ENCODE measurements at regions not wholly inside any gene's neighbourhood (a gene's known extent, or its start where the extent isn't known, plus 50 kb on each side); places are given as distances from the start of the nearest gene placed in this dataset.

DNA sequence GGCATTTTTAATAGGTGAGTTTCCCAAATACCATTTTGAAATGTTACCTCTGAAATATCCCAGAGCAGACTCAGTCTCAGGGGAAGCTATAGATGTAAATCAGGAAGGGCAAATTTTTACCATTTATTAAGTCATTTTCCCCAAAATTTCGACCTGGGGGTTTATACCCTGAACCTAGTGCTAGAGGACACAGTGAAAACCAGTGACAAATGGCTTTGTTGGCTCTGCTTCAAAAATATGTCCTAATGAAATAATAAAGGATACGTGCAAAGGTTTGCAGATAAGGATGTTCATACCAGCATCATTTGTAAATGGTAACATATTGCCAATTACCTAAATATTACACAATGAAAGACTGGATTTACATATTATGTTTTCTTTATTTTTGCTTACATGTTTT is 546.7 kb upstream of the ADAMTS9 start:
- DNase-seq (ENCODE audit: extremely low read depth, low read depth): no peak

- no peak for DNase-seq (ENCODE audit: extremely low read depth, low read depth)
Measured at GRCh38 chr3:65233561-65233960, 545.8 kb upstream of the ADAMTS9 start.

GRCh38 chr3:65231544-65231943 is 543.7 kb upstream of the ADAMTS9 start:
- no peak for DNase-seq (ENCODE audit: extremely low read depth, low read depth)

DNA sequence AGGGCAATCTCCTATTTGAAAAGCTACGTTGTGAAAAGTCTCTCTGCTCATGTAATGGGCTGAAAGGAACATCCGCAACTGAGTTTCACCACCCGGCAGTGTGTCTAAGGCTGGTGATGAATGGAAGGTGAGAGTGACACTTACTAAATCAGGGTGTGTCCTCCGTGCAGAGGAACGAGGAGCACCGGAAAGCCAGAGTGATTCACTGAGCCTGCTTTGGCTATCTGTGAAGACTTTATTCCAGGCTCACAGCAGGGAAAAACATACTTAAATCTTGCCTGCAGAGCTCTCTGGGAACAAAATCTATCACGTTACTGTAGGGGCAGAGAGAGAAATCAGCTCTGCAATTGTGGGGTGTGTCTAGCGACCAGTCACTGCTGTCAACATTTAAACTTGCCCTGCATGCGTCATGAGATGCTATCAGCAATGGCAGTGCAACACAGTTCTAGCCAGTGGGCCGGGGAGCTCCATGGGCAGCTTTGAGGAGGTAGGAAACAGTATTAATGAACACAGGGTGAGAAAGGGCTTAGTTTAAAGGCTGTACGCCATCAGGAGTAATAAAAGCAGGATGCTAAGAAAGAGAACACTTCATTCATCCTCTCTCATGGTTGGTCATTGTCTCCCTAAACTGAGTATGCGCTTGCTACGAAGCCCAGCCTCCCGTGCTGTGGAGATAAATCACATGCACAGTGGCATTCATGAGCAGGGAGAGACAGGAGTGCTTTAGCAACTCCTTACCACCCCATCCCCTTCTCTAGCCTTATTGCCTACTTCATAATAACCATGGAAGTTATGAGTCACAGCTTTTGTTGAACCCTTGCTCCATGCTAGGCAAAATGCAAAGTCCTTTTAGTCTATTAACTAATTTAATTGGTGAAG is 542.7 kb upstream of the ADAMTS9 start:
- peak; percentile 36 for DNase-seq (ENCODE audit: extremely low read depth, low read depth)

- DNase-seq (ENCODE audit: extremely low read depth, low read depth): no peak
Measured at GRCh38 chr3:65226287-65226686, 538.5 kb upstream of the ADAMTS9 start.

- DNase-seq (ENCODE audit: extremely low read depth, low read depth): no peak
Measured at GRCh38 chr3:65210026-65210814, 522.4 kb upstream of the ADAMTS9 start.

- DNase-seq (ENCODE audit: extremely low read depth, low read depth): no peak
Measured at GRCh38 chr3:65202395-65202794, 514.6 kb upstream of the ADAMTS9 start.

GRCh38 chr3:65201926-65202325 is 514.1 kb upstream of the ADAMTS9 start:
- DNase-seq (ENCODE audit: extremely low read depth, low read depth): no peak

DNA sequence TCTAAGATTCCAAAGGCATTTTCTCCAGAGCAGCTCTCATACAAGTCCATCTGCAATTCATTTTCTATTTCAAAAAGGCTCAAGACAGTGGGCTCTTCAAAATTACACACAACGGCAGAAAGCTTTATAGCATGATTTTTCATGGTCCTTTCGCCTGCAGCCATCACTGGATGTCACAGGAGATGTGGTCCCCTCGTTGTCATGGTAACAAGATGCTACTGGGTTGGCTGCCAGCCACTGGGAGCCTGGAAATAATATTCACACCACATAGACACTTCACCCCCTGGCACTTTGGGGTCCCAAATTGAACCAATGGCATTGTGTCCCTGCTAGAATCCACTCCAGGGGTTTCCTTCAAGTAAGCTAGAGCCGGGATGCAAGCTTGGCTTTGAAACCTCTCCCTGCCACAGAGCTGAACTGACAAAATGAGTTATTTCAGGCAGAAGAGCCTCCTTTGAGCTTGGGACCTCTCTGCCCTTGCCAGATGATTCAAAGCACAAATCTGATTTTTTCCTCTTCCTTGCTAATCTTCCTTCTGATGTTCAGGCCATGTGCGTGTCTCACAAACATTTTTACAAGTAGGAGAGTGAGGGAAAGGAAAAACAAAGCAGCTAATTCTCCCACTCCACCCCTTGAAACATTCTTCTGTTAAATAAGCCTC is 512.6 kb upstream of the ADAMTS9 start:
- DNase-seq (ENCODE audit: extremely low read depth, low read depth): no peak

- DNase-seq (ENCODE audit: extremely low read depth, low read depth): no peak
Measured at GRCh38 chr3:65196663-65197062, 508.9 kb upstream of the ADAMTS9 start.

- no peak for DNase-seq (ENCODE audit: extremely low read depth, low read depth)
Measured at GRCh38 chr3:65195211-65196006, 507.6 kb upstream of the ADAMTS9 start.

DNA sequence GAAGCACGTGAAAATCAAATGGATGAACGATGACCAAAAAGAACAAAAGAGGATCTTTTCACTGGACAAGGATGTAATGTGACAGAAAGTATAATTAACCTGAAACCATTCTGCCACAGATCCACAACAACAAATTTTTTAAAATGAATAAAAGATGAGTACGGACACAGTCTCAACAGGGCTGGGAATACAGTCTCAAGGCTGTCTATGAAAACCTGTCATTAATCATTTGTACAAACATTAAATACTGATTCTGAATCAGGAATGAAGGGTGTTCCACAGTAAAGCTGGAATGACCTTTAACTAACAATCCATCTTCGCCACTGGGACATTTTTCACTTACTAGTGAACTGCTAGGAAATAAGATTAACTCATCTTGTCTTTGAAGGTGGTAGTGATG is 506.9 kb upstream of the ADAMTS9 start:
- DNase-seq (ENCODE audit: extremely low read depth, low read depth): no peak

GRCh38 chr3:65194047-65194714 is 506.4 kb upstream of the ADAMTS9 start:
- no peak for DNase-seq (ENCODE audit: extremely low read depth, low read depth)

GRCh38 chr3:65193531-65193930 is 505.7 kb upstream of the ADAMTS9 start:
- DNase-seq (ENCODE audit: extremely low read depth, low read depth): no peak

DNA sequence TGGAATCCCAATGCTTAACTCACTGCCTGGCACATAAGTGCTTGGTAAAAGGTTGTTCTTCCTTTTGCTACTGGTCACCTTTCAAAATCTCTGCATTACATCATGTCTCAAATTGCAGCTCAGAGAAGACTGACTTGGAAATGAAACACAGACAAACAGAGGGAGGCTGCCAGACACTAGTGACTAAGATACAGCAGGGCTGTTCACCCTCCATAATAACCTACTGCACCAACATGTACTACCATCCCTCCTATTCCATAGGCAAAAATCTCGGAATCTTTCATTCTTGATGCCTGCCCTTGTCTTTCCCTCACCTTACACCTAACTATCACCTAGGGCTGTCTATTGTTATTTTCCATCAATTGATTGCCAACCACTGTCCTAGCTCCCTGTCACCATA is 502.3 kb upstream of the ADAMTS9 start:
- no peak for DNase-seq (ENCODE audit: extremely low read depth, low read depth)

DNA sequence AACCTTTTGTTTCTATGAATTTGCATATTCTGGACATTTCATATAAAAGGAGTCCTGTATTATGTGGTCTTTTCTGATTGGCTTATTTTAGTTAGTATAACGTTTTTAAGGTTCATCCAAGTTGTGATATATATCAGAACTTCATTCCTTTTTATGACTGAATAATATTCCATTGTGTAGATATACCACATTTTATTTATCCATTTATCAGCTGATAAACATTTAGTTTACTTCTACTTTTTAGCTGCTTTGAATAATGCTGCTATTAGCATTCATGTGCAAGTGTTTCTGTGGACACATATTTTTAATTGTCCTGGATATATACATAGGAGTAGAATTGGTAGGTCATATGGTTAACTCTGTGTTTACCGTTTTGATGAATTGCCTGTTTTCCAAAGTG is 498.5 kb upstream of the ADAMTS9 start:
- DNase-seq (ENCODE audit: extremely low read depth, low read depth): no peak

DNA sequence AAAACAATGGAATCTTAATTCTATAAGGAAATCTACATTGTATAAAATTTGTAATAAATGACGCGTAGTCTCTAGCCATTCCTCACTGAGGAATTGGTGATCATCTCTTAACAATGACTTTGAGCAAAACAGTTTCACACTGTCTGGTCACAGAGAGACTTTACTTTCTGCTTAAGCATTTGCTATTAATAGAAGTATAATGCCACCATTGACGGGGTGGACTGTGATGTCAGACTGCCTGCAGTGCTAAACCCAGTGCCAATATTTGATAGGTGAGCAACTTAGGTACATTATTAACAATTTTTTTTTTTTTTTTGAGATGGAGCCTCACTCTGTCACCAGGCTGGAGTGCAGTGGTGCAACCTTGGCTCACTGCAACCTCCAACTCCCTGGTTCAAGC is 494.9 kb upstream of the ADAMTS9 start:
- DNase-seq (ENCODE audit: extremely low read depth, low read depth): no peak

DNA sequence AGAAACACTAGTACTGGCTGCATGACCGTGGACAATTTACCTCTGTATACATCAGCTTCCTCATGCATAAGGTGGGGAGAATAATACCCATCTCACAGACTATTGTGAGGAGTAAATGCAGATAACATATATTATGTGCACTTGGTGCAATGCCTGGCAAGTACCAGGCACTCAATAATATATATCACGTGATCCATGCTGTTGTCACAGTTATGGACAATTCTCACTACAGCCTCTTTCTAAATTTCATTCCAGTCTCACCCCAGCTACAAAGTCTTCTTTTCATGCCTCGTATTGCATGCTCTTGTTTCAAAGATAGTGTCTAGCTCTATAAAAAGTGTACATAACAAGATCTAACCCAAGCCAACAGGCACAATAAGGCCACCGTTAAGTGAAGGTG is 494.3 kb upstream of the ADAMTS9 start:
- DNase-seq (ENCODE audit: extremely low read depth, low read depth): no peak

DNA sequence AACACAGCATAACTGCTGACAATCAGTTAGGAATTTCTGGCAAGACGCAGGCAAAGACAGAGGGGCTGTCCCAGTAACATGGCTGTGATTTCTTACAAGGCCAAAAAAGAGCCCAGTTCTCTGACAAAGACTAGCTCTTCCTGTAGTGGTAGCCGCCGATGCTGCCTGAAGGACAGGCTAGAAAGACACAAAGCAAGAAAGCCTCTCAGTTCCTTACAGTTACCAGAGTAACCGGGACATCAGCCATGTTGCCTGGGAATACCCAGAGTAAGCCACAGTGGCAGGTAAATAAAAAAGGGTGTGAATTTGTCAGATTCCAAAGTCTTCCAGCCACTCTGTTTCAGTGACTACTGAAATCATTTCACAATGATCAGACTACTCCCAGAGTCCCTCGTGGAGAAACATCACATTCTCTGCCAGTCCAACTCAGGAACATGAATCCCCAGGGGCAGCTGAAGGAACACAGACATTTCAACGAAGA is 493.6 kb upstream of the ADAMTS9 start:
- DNase-seq (ENCODE audit: extremely low read depth, low read depth): no peak

- no peak for DNase-seq (ENCODE audit: extremely low read depth, low read depth)
Measured at GRCh38 chr3:65178703-65179102, 490.9 kb upstream of the ADAMTS9 start.
